Keratinocyte (primary cell): ENCODE measurements at regions not wholly inside any gene's neighbourhood (a gene's known extent, or its start where the extent isn't known, plus 50 kb on each side); places are given as distances from the start of the nearest gene placed in this dataset.
"Not testable (repeated sequence)": the region's sequence is repeated elsewhere in the genome, so short reads cannot be mapped to it uniquely, and the experiment has no call there.

Experiments used
- DNase-seq: peaks from one replicate; pipeline ENCODE4 v3.0.0-alpha.2; 2011; ENCODE audit warnings: low read depth, missing footprints, low spot score
- FAIRE-seq: peaks from 2 replicates; lab custom pipeline; 2011; peaks lifted over from hg19 to GRCh38; lab: Jason Lieb, UNC
- H2AFZ ChIP-seq: 2 replicates; pipeline ENCODE4 v1.6.0; 2012; ENCODE audit warnings: low read length, control low read depth, inconsistent platforms; ENCODE audit not compliant: control insufficient read depth
- H3K27ac ChIP-seq: 2 replicates; pipeline ENCODE4 v1.5.1; 2011; ENCODE audit warnings: low read length; ENCODE audit not compliant: control insufficient read depth, insufficient read depth
- H3K27me3 ChIP-seq: 3 replicates; pipeline ENCODE4 v1.6.0; 2011; ENCODE audit warnings: low read length; ENCODE audit not compliant: control insufficient read depth, insufficient read depth; ENCODE audit errors: extremely low read depth
- H3K36me3 ChIP-seq, 2 experiments: 2 replicates in 1 of 2; 3 replicates in 1 of 2; pipeline ENCODE4 v1.5.1; 2011; ENCODE audit warnings: low read length in 2 of 2, mild to moderate bottlenecking in 1 of 2; ENCODE audit not compliant: control insufficient read depth in 2 of 2, insufficient read depth in 2 of 2; ENCODE audit errors: extremely low read depth in 1 of 2
- H3K4me1 ChIP-seq: 3 replicates; pipeline ENCODE4 v1.5.1; 2011; ENCODE audit warnings: low read length; ENCODE audit not compliant: control insufficient read depth, insufficient read depth; ENCODE audit errors: extremely low read depth
- H3K4me2 ChIP-seq: 3 replicates; pipeline ENCODE4 v1.6.0; 2011; ENCODE audit warnings: low read depth, low read length; ENCODE audit not compliant: control insufficient read depth, insufficient read depth; ENCODE audit errors: extremely low read depth
- H3K4me3 ChIP-seq, 3 experiments: fragments of 200-600 bp in 1 of 3; sonication (generic) in 1 of 3; 2 replicates in 2 of 3; 3 replicates in 1 of 3; pipeline ENCODE4 v1.5.1; 2011 to 2016; ENCODE audit warnings: low read length in 3 of 3, mild to moderate bottlenecking in 3 of 3, control low read depth in 2 of 3, inconsistent platforms in 1 of 3, low read depth in 1 of 3, mixed read lengths in 1 of 3, mixed run types in 1 of 3, moderate library complexity in 1 of 3; ENCODE audit not compliant: control insufficient read depth in 2 of 3, insufficient read depth in 2 of 3; ENCODE audit errors: extremely low read depth in 1 of 3
- H3K79me2 ChIP-seq: 2 replicates; pipeline ENCODE4 v1.6.0; 2012; ENCODE audit warnings: low read length; ENCODE audit not compliant: control insufficient read depth, insufficient read depth
- H3K9ac ChIP-seq: 3 replicates; pipeline ENCODE4 v1.6.0; 2011; ENCODE audit warnings: low read length; ENCODE audit not compliant: control insufficient read depth, insufficient read depth; ENCODE audit errors: extremely low read depth
- H3K9me1 ChIP-seq: 3 replicates; pipeline ENCODE4 v1.6.0; 2011; ENCODE audit warnings: low read length; ENCODE audit not compliant: control insufficient read depth, insufficient read depth; ENCODE audit errors: extremely low read depth
- H3K9me3 ChIP-seq: 2 replicates; pipeline ENCODE4 v1.5.1; 2012; ENCODE audit warnings: low read depth, low read length; ENCODE audit not compliant: control insufficient read depth
- H4K20me1 ChIP-seq: 3 replicates; pipeline ENCODE4 v1.6.0; 2011; ENCODE audit warnings: low read length; ENCODE audit not compliant: control insufficient read depth, insufficient read depth; ENCODE audit errors: extremely low read depth
- CTCF ChIP-seq, 3 experiments: IDR thresholded peaks in 1 of 3; conservative IDR thresholded peaks in 1 of 3; optimal IDR thresholded peaks in 1 of 3; 2 replicates in 2 of 3; 3 replicates in 1 of 3; pipeline versions ENCODE3 to v1.5.1; 2011; ENCODE audit warnings: low read length in 3 of 3, mild to moderate bottlenecking in 3 of 3, moderate library complexity in 2 of 3, control low read depth in 1 of 3, inconsistent platforms in 1 of 3; ENCODE audit not compliant: insufficient read depth in 2 of 3; ENCODE audit errors: extremely low read depth in 1 of 3
- EZH2 ChIP-seq: IDR thresholded peaks from one replicate; pipeline ENCODE4 v1.6.1; 2012; ENCODE audit warnings: inconsistent platforms, mild to moderate bottlenecking, low read length, moderate library complexity
- dilution Hi-C: fragments of 300-500 bp; cut with MboI; formaldehyde crosslinking; loops from one replicate; pipeline ENCODE4 v1.7.0; 2020; ENCODE audit warnings: low sequenced_read_pairs; ENCODE audit not compliant: extremely low pct_ligation_motif_present

DNA sequence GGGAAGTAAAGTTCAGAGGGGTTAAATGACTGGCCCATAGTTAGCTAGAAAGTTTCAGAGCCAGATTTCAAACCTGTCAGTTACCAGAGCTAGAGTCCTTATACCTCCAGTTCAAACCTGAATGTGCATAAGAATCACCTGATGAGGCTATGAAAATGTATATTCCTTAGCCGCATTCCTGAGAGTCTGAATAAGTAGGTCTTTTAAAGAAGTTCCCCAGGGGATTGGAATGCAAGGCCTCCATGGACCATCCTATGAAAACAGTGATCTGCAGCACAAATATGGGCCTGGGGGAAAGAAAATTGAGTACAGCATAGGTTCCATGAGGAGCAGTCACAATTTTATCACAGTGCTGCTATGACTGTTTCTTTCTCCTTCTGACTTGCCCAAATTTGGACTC lies 263.9 kb upstream of the CXorf66 start:
- H3K9me3 ChIP-seq: no peaks in the 10 kb centered on the region
- dilution Hi-C loops: no loop called here
- no peaks in the 10 kb centered on the region for H3K36me3 ChIP-seq
- no peaks in the 10 kb centered on the region for H3K27me3 ChIP-seq
- TF ChIP-seq EZH2: no peak
- no peak for TF ChIP-seq CTCF (optimal IDR thresholded peaks at IDR 0.05 in 1 of 3, IDR thresholded peaks at IDR 0.05 in 1 of 3, conservative IDR thresholded peaks at IDR 0.05 in 1 of 3; ENCODE audit: extremely low read depth in 1 of 3, insufficient read depth in 2 of 3, low read length in 3 of 3)
- no peak overlapping the region for H3K9ac ChIP-seq
- no peaks in the 10 kb centered on the region for H3K9me1 ChIP-seq
- DNase-seq (no peak), FAIRE-seq (no peak)
- no peaks in the 10 kb centered on the region for H3K4me1 ChIP-seq
- no peak overlapping the region for H3K4me2 ChIP-seq
- no peaks in the 10 kb centered on the region for H3K79me2 ChIP-seq
- H4K20me1 ChIP-seq: no peaks in the 10 kb centered on the region
- H2AFZ ChIP-seq: no peak overlapping the region
- H3K27ac ChIP-seq: no peak overlapping the region
- no peak overlapping the region for H3K4me3 ChIP-seq

DNA sequence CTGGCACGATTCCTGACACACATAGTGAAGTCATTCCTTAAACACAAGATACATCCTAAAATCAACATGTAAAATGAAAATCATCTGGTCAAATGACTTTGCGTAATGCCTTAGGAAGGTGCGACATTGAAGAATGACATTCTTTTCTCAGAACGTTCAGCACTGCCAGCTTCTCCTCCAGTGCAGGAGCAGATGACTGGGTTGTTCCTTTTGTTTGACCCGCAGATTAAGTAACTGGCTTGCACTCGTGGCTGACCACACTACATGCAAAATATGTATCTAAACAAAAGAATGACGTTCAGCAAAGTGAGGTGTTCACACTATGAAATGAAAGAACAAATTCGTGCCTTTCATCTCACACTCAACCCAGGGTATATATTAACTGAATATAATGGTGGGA lies 260.7 kb upstream of the CXorf66 start:
- H3K4me2 ChIP-seq, H3K27me3 ChIP-seq, H3K27ac ChIP-seq, H3K4me1 ChIP-seq, FAIRE-seq, H3K4me3 ChIP-seq, H4K20me1 ChIP-seq, H3K79me2 ChIP-seq, H2AFZ ChIP-seq, H3K36me3 ChIP-seq, H3K9me3 ChIP-seq, H3K9me1 ChIP-seq, dilution Hi-C loops, DNase-seq, H3K9ac ChIP-seq: not testable (repeated sequence)

DNA sequence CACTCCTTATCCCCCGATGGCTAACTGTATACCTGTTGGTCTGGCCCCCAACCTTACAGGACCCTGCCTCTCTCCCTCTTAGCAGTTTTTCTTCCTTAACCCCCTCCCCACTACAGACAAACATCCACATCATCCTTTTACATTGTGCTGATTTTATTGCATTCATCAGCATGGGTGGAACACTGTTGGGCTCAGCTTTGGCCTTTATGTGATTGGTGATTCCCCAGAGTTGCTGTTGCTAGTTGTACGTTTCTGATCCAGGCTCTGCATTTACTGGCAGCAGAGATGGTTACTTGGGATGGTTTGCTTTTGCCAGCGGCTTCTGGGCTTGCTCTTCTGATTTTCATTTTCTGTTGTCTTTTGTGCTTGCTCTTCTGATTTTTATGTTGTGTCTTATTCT lies 250.6 kb upstream of the CXorf66 start:
- H3K4me3 ChIP-seq, H3K27me3 ChIP-seq, H3K9me3 ChIP-seq, H3K27ac ChIP-seq, DNase-seq, H2AFZ ChIP-seq, dilution Hi-C loops, H3K36me3 ChIP-seq, H3K79me2 ChIP-seq, H4K20me1 ChIP-seq, H3K4me2 ChIP-seq, H3K4me1 ChIP-seq, H3K9me1 ChIP-seq, FAIRE-seq, H3K9ac ChIP-seq: not testable (repeated sequence)

GRCh38 chrX:140214518-140214917 lies 249.2 kb upstream of the CXorf66 start:
- H3K9me3 ChIP-seq, H3K27ac ChIP-seq, H4K20me1 ChIP-seq, H3K27me3 ChIP-seq, H3K36me3 ChIP-seq, H3K9ac ChIP-seq, H3K4me3 ChIP-seq, H3K4me1 ChIP-seq, H2AFZ ChIP-seq, dilution Hi-C loops, H3K9me1 ChIP-seq, H3K79me2 ChIP-seq, DNase-seq, FAIRE-seq, H3K4me2 ChIP-seq: not testable (repeated sequence)
